Loucy (cell line): ENCODE measurements at regions not wholly inside any gene's neighbourhood (a gene's known extent, or its start where the extent isn't known, plus 50 kb on each side); places are given as distances from the start of the nearest gene placed in this dataset.

Experiments used
- H2AFZ ChIP-seq: fragments of 200-600 bp; sonication (generic); 2 replicates; pipeline ENCODE4 v1.6.0; 2016; ENCODE audit warnings: antibody characterized with exemption, mild to moderate bottlenecking, low read length, moderate library complexity
- H3F3A ChIP-seq: fragments of 200-600 bp; 2 replicates; pipeline ENCODE4 v1.6.0; 2016; ENCODE audit warnings: antibody characterized with exemption, low read depth, mild to moderate bottlenecking
- H3K27me3 ChIP-seq: fragments of 200-600 bp; sonication (generic); 2 replicates; pipeline ENCODE4 v1.6.1; 2014; ENCODE audit warnings: low read length, mild to moderate bottlenecking; ENCODE audit not compliant: insufficient read depth, poor library complexity, severe bottlenecking
- H3K36me3 ChIP-seq: fragments of 200-600 bp; sonication (generic); 2 replicates; pipeline ENCODE4 v1.6.1; 2016; ENCODE audit warnings: low read length; ENCODE audit not compliant: insufficient read depth
- H3K4me1 ChIP-seq: fragments of 200-600 bp; sonication (generic); 2 replicates; pipeline ENCODE4 v1.5.1; 2014; ENCODE audit warnings: low read length, mild to moderate bottlenecking; ENCODE audit not compliant: insufficient read depth, poor library complexity, severe bottlenecking
- H3K4me2 ChIP-seq: fragments of 200-600 bp; sonication (generic); 2 replicates; pipeline ENCODE4 v1.6.0; 2014; ENCODE audit warnings: antibody characterized with exemption, low read length, low read depth, mild to moderate bottlenecking; ENCODE audit not compliant: poor library complexity, severe bottlenecking
- H3K4me3 ChIP-seq: fragments of 200-600 bp; sonication (generic); 2 replicates; pipeline ENCODE4 v1.5.1; 2014; ENCODE audit warnings: low read length, mild to moderate bottlenecking, mixed read lengths; ENCODE audit not compliant: poor library complexity, severe bottlenecking
- H3K79me2 ChIP-seq: fragments of 200-600 bp; sonication (generic); 2 replicates; pipeline ENCODE4 v1.6.1; 2014; ENCODE audit warnings: low read length; ENCODE audit not compliant: insufficient read depth
- H3K9ac ChIP-seq: fragments of 200-600 bp; sonication (generic); 2 replicates; pipeline ENCODE4 v1.6.0; 2014; ENCODE audit warnings: mild to moderate bottlenecking, low read depth, low read length, moderate library complexity; ENCODE audit not compliant: poor library complexity, severe bottlenecking
- H3K9me2 ChIP-seq: fragments of 200-600 bp; sonication (generic); replicated peaks from 2 replicates; pipeline ENCODE4 v1.6.1; 2016; ENCODE audit warnings: low read depth, low read length, mixed read lengths
- H3K9me3 ChIP-seq: fragments of 200-600 bp; sonication (generic); 2 replicates; pipeline ENCODE4 v1.6.1; 2014; ENCODE audit warnings: mild to moderate bottlenecking, antibody characterized with exemption, low read length, low read depth; ENCODE audit not compliant: insufficient read depth
- H4K20me1 ChIP-seq: fragments of 200-600 bp; sonication (generic); 2 replicates; pipeline ENCODE4 v1.6.0; 2014; ENCODE audit warnings: antibody characterized with exemption, low read length, mild to moderate bottlenecking; ENCODE audit not compliant: insufficient read depth, poor library complexity, severe bottlenecking
- CTCF ChIP-seq: fragments of 200-600 bp; sonication (generic); conservative IDR thresholded peaks from 2 replicates; pipeline ENCODE4 v1.5.1; 2014; ENCODE audit warnings: mild to moderate bottlenecking, antibody characterized with exemption, low read length
- EZH2phosphoT487 ChIP-seq: fragments of 200-600 bp; IDR thresholded peaks from 2 replicates; pipeline ENCODE4 v1.6.1; 2018; ENCODE audit warnings: antibody characterized with exemption, mild to moderate bottlenecking, moderate library complexity, borderline replicate concordance

- Histone ChIP-seq H3K4me2 (no peak overlapping the region), H3K27me3 (no peaks in the 10 kb centered on the region), H2AFZ (no peak overlapping the region), H3F3A (no peaks in the 10 kb centered on the region), H3K9me2 (no peaks in the 10 kb centered on the region), H3K79me2 (no peaks in the 10 kb centered on the region), H3K4me1 (no peaks in the 10 kb centered on the region), H3K4me3 (no peak overlapping the region), H4K20me1 (no peaks in the 10 kb centered on the region), H3K9me3 (no peaks in the 10 kb centered on the region), H3K9ac (no peak overlapping the region), H3K36me3 (no peaks in the 10 kb centered on the region)
- no peak for TF ChIP-seq CTCF
- no peak for TF ChIP-seq EZH2phosphoT487
Measured at GRCh38 chrX:125532411-125533089, 212.9 kb downstream of the TEX13C start.

GRCh38 chrX:125533352-125533751, 213.7 kb downstream of the TEX13C start:
- no peak overlapping the region for H3K9ac ChIP-seq
- no peaks in the 10 kb centered on the region for H3K4me1 ChIP-seq
- H4K20me1 ChIP-seq, result no peaks in the 10 kb centered on the region
- H3K79me2 ChIP-seq, result no peaks in the 10 kb centered on the region
- no peaks in the 10 kb centered on the region for H3K9me2 ChIP-seq
- H3K4me2 ChIP-seq, result no peak overlapping the region
- H2AFZ ChIP-seq, result no peak overlapping the region
- H3K9me3 ChIP-seq, result no peaks in the 10 kb centered on the region
- no peaks in the 10 kb centered on the region for H3K27me3 ChIP-seq
- no peaks in the 10 kb centered on the region for H3F3A ChIP-seq
- TF ChIP-seq EZH2phosphoT487 (no peak), CTCF (no peak)
- no peaks in the 10 kb centered on the region for H3K36me3 ChIP-seq
- no peak overlapping the region for H3K4me3 ChIP-seq

- no peaks in the 10 kb centered on the region for H3F3A ChIP-seq
- H3K4me1 ChIP-seq, result no peaks in the 10 kb centered on the region
- TF ChIP-seq CTCF (no peak), EZH2phosphoT487 (no peak)
- H3K9ac ChIP-seq, result no peak overlapping the region
- no peaks in the 10 kb centered on the region for H3K79me2 ChIP-seq
- H3K9me2 ChIP-seq, result no peaks in the 10 kb centered on the region
- no peak overlapping the region for H3K4me3 ChIP-seq
- H3K4me2 ChIP-seq, result no peak overlapping the region
- no peaks in the 10 kb centered on the region for H4K20me1 ChIP-seq
- H3K36me3 ChIP-seq, result no peaks in the 10 kb centered on the region
- no peaks in the 10 kb centered on the region for H3K9me3 ChIP-seq
- H2AFZ ChIP-seq, result no peak overlapping the region
- no peaks in the 10 kb centered on the region for H3K27me3 ChIP-seq
Measured at GRCh38 chrX:125544031-125544660, 224.5 kb downstream of the TEX13C start.
